Large intestine (tissue), 3 donors: ENCODE measurements at regions not wholly inside any gene's neighbourhood (a gene's known extent, or its start where the extent isn't known, plus 50 kb on each side); places are given as distances from the start of the nearest gene placed in this dataset.

Source experiments
- DNase-seq, 2 donors: peaks; one replicate each; pipeline versions ENCODE4 v3.0.0 to v3.0.0-alpha.2; 2013
- H3K27ac ChIP-seq: one replicate; pipeline ENCODE4 v1.5.1; 2013; ENCODE audit warnings: low read length
- H3K27me3 ChIP-seq: 2 replicates; pipeline ENCODE4 v1.6.1; 2013; ENCODE audit warnings: low read length; ENCODE audit not compliant: control insufficient read depth, insufficient read depth
- H3K36me3 ChIP-seq: 2 replicates; pipeline ENCODE4 v1.6.1; 2013; ENCODE audit warnings: low read length; ENCODE audit not compliant: control insufficient read depth, insufficient read depth
- H3K4me1 ChIP-seq: one replicate; pipeline ENCODE4 v1.6.1; 2013; ENCODE audit warnings: low read length; ENCODE audit not compliant: control insufficient read depth, insufficient read depth
- H3K4me3 ChIP-seq: one replicate; pipeline ENCODE4 v1.5.1; 2013; ENCODE audit warnings: low read length
- H3K9me3 ChIP-seq: one replicate; pipeline ENCODE4 v1.6.1; 2013; ENCODE audit warnings: mild to moderate bottlenecking, low read depth, low read length, moderate library complexity; ENCODE audit not compliant: control insufficient read depth
- WGBS: methylation state at CpG from one replicate; pipeline ENCODE4 v1.1.5; 2013; ENCODE audit warnings: low lambda C conversion rate; ENCODE audit not compliant: insufficient coverage; 5-methylcytosine and 5-hydroxymethylcytosine counted together

DNA sequence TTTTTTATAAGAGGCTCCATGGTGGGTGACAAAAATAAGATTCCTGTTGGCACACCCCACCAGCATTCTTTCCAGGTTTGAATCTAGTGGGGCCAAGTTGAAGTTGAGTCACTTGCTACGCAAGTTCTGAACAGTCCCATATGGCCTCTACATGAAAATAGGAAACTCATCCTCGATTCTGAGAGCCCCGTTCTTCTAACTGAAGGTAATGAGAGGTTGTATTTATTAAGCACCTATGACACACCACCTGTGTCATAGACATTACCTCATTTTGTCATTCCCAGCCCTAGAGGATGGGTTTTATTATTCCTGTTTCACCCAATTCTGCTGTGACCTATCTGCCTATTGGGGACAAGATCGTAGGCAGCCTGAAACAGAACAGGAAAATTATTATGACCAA is 131.7 kb downstream of the ACTL7B start:
- Histone ChIP-seq H3K27ac (no peak overlapping the region), H3K27me3 (no peaks in the 10 kb centered on the region), H3K4me3 (no peak overlapping the region), H3K9me3 (no peaks in the 10 kb centered on the region), H3K36me3 (no peaks in the 10 kb centered on the region), H3K4me1 (peaks cover 4% of the 10 kb centered on the region)
- DNase-seq: no peak
- no CpG with 5 or more reads among the region's 4 CpGs for WGBS

- WGBS: 100% methylated on average over 1 of the region's 7 CpGs
- no peaks in the 10 kb centered on the region for H3K9me3 ChIP-seq
- no peaks in the 10 kb centered on the region for H3K36me3 ChIP-seq
- H3K4me3 ChIP-seq: no peak overlapping the region
- no peaks in the 10 kb centered on the region for H3K27me3 ChIP-seq
- DNase-seq: no peak
- H3K27ac ChIP-seq: no peak overlapping the region
- no peaks in the 10 kb centered on the region for H3K4me1 ChIP-seq
Observed at GRCh38 chr9:108722396-108722795, 133.4 kb downstream of the ACTL7B start.

DNA sequence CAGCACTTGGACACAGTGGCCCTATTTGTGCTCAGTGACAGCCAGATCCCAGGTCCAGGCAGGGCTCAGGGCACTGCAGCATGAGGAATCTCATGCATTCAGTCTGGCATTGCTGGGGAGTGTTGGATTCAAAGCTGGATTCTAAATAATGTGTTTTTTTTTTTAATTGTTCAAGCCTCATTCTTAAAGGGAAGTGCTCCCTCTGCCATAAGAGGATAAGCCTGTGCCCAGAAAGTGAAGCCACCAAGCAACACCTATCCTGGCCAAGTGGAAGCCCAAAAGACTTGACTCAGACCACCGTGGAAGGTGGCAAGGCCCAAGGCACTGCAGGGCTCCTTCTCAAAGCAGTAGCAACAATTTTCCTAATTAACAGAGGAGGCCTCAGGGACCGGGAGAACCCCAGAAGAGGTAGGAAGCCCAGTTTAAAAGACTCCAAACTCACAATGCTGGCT is 135.6 kb downstream of the ACTL7B start:
- no peaks in the 10 kb centered on the region for H3K9me3 ChIP-seq
- H3K27ac ChIP-seq: no peak overlapping the region
- no peaks in the 10 kb centered on the region for H3K27me3 ChIP-seq
- no peaks in the 10 kb centered on the region for H3K4me1 ChIP-seq
- H3K4me3 ChIP-seq: no peak overlapping the region
- no peak for DNase-seq
- no peaks in the 10 kb centered on the region for H3K36me3 ChIP-seq
- WGBS: no CpG with 5 or more reads among the region's 2 CpGs

- H3K36me3 ChIP-seq: no peaks in the 10 kb centered on the region
- WGBS: no CpG with 5 or more reads among the region's 3 CpGs
- H3K9me3 ChIP-seq: no peaks in the 10 kb centered on the region
- no peak overlapping the region for H3K27ac ChIP-seq
- no peaks in the 10 kb centered on the region for H3K4me1 ChIP-seq
- peaks cover 4% of the 10 kb centered on the region for H3K27me3 ChIP-seq
- DNase-seq: no peak
- no peak overlapping the region for H3K4me3 ChIP-seq
Observed at GRCh38 chr9:108710424-108710823, 145.4 kb downstream of the ACTL7B start.

- H3K36me3 ChIP-seq: no peaks in the 10 kb centered on the region
- no peak overlapping the region for H3K4me3 ChIP-seq
- H3K4me1 ChIP-seq: no peaks in the 10 kb centered on the region
- H3K27me3 ChIP-seq: peaks cover 4% of the 10 kb centered on the region
- H3K9me3 ChIP-seq: no peaks in the 10 kb centered on the region
- DNase-seq: no peak
- H3K27ac ChIP-seq: no peak overlapping the region
- WGBS: no CpG with 5 or more reads among the region's 1 CpG
Observed at GRCh38 chr9:108709997-108710396, 145.8 kb downstream of the ACTL7B start.

DNA sequence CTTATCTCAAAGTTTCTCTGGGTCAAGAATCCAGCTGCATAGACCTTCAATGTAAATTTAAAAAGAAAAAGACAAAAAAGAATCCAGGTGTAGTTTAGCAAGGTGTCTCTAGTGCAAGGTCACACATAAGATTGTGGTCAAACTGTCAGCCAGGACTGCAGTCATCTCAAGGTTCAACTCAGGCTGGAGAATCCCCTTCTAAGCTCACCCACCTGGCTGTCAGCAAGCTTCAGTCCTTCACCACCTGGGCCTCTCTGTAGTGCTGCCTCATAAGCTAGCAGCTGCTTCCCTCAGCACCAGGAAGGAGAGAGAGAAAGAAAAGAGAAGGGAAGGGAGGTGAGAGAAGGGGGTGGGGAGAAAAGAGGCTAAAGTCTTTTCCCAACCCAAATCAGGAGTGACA is 146.7 kb downstream of the ACTL7B start:
- Histone ChIP-seq H3K27me3 (peaks cover 4% of the 10 kb centered on the region), H3K27ac (no peak overlapping the region), H3K4me1 (no peaks in the 10 kb centered on the region), H3K9me3 (no peaks in the 10 kb centered on the region), H3K4me3 (no peak overlapping the region), H3K36me3 (no peaks in the 10 kb centered on the region)
- no peak for DNase-seq

GRCh38 chr9:108708448-108708847 is 147.3 kb downstream of the ACTL7B start:
- WGBS: no CpG with 5 or more reads among the region's 9 CpGs
- Histone ChIP-seq H3K9me3 (no peaks in the 10 kb centered on the region), H3K27ac (no peak overlapping the region), H3K4me1 (no peaks in the 10 kb centered on the region), H3K27me3 (peaks cover 4% of the 10 kb centered on the region), H3K36me3 (no peaks in the 10 kb centered on the region), H3K4me3 (no peak overlapping the region)
- no peak for DNase-seq

GRCh38 chr9:108707120-108707519 is 148.7 kb downstream of the ACTL7B start:
- Histone ChIP-seq H3K36me3 (no peaks in the 10 kb centered on the region), H3K4me3 (no peak overlapping the region), H3K27me3 (peaks cover 4% of the 10 kb centered on the region), H3K9me3 (no peaks in the 10 kb centered on the region), H3K4me1 (no peaks in the 10 kb centered on the region), H3K27ac (no peak overlapping the region)
- DNase-seq: no peak
- WGBS: 100% methylated on average over 1 of the region's 3 CpGs

- H3K9me3 ChIP-seq: no peaks in the 10 kb centered on the region
- no peak overlapping the region for H3K27ac ChIP-seq
- no peaks in the 10 kb centered on the region for H3K36me3 ChIP-seq
- no peak for DNase-seq
- no peaks in the 10 kb centered on the region for H3K4me1 ChIP-seq
- no CpG with 5 or more reads among the region's 4 CpGs for WGBS
- no peak overlapping the region for H3K4me3 ChIP-seq
- H3K27me3 ChIP-seq: peaks cover 4% of the 10 kb centered on the region
Observed at GRCh38 chr9:108704156-108704852, 151.5 kb downstream of the ACTL7B start.

GRCh38 chr9:108703429-108703828 is 152.4 kb downstream of the ACTL7B start:
- H3K27ac ChIP-seq: no peak overlapping the region
- no peaks in the 10 kb centered on the region for H3K36me3 ChIP-seq
- no peak for DNase-seq
- H3K4me3 ChIP-seq: no peak overlapping the region
- H3K9me3 ChIP-seq: peaks cover 2% of the 10 kb centered on the region
- 93% methylated on average over 3 of the region's 9 CpGs for WGBS
- peaks cover 2% of the 10 kb centered on the region for H3K27me3 ChIP-seq
- H3K4me1 ChIP-seq: no peaks in the 10 kb centered on the region

DNA sequence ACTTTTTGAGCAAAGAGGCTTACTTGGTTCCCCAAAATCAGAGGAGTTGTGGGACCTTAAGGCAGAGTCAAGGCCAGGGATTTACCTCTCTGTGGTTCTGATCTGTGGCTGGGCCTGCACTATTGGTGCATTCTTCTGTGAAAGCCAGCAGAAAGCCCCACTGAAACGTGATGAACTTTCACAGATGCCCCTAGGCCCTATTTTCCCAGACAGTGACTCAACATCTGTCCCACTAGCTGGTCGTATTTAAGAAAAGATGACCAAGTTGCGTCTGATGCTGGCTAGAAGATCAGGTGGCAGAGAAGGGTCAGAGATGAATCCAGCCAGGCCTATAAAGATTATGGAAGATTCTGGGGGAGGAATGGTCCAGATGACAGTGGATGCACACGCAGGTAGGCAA is 153.1 kb downstream of the ACTL7B start:
- WGBS: no CpG with 5 or more reads among the region's 4 CpGs

More for the DNA sequence above, 153.1 kb downstream of the ACTL7B start:
- Histone ChIP-seq H3K4me3 (no peak overlapping the region), H3K27me3 (peaks cover 1% of the 10 kb centered on the region), H3K4me1 (no peaks in the 10 kb centered on the region), H3K9me3 (peaks cover 2% of the 10 kb centered on the region), H3K36me3 (no peaks in the 10 kb centered on the region), H3K27ac (no peak overlapping the region)
- DNase-seq: no peak
